HG03521 (cell line): ENCODE measurements at regions not wholly inside any gene's neighbourhood (a gene's known extent, or its start where the extent isn't known, plus 50 kb on each side); places are given as distances from the start of the nearest gene placed in this dataset.
"Not testable (repeated sequence)": the region's sequence is repeated elsewhere in the genome, so short reads cannot be mapped to it uniquely, and the experiment has no call there.

Experiments used
- ATAC-seq: cut with Tn5 transposase; IDR thresholded peaks from one replicate; pipeline ENCODE4 v1.9.1; 2021; ENCODE audit warnings: mild to moderate bottlenecking, moderate library complexity; ENCODE audit not compliant: unreplicated experiment

DNA sequence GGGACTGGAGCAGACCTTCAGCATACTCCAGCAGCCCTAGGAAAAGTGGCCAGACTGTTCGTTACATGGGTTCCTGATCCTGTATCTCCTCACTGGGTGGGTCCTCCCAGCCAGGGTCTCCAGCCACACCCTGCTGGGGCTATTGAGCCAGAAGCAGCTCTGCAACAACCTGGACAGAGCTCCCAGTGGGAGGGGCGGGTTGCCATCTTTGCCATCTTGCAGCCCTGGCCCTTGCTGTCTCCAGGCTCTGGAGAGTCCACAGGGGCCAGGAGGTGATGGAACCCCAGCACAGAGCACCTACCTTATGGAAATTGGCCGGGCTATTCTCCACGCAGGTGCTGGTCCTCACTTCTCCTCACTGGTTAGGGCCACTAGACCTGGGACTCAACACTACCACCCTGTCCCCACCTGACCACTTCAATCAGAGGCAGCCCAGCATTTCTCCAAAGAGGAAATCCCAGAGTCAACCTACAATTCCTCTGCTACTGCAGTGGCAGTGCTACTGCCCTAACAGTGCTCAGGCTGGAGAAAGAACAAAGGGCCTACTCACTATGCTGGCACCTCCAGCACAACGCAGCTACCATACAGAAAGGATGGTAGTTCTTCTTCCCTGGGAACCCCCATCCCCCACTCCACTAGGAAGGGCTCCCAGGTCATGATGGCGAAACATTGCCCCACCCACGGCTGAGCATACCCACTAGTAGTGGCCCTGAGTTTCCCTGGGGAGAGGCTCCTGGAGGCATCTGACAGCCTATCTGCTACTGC lies 290.2 kb upstream of the NCAM1 start:
- no peak for ATAC-seq

DNA sequence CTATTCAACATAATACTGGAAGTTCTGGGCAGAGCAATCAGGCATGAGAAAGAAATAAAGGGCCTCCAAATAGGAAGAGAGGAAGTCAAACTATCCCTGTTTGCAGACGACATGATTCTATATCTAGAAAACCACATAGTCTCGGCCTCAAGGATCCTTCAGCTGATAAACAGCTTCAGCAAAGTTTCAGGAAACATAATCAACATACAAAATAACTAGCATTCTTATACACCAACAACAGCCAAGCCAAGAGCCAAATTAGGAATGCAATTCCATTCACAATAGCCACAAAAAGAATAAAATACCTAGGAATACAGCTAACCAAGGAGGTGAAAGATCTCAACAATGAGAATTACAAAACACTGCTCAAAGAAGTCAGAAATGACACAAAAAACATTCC lies 287.8 kb upstream of the NCAM1 start:
- ATAC-seq: not testable (repeated sequence)

DNA sequence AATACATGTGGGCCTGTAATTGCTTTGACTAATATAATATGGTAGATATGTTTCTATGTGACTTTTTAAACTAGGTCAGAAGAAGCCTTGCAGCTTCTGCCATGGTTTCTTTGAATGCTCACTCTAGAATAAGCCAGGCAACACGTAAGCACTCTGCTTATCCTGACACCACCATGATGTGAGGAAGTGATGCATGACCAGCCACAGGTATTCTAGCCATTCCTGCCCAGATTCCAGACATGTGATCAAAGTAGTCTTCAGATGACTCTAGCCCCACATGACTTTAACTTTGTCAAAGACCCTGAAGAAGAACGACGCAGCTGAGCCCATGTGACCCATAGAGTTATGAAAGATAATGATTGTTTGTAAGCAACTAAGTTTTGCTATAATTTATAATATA lies 276.1 kb upstream of the NCAM1 start:
- ATAC-seq: no peak

DNA sequence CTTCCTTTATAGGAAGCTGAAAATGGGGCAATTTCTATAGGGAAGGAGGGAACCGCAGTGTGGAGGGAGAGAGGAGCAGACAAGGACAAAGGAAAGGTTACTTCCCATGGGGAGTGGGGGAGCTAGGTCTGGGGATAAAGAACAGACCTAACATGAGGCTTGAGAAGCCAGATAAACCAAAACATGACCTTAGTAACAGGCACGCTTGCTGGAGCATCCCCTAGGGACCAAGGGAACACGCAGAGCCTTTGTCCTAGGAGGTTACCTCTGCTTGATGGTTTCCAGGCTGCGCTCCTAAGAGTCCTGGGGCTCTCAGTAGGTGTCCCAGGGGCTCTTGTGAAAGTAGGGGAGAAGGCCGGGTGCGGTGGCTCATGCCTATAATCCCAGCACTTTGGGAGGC lies 271.4 kb upstream of the NCAM1 start:
- ATAC-seq: no peak

DNA sequence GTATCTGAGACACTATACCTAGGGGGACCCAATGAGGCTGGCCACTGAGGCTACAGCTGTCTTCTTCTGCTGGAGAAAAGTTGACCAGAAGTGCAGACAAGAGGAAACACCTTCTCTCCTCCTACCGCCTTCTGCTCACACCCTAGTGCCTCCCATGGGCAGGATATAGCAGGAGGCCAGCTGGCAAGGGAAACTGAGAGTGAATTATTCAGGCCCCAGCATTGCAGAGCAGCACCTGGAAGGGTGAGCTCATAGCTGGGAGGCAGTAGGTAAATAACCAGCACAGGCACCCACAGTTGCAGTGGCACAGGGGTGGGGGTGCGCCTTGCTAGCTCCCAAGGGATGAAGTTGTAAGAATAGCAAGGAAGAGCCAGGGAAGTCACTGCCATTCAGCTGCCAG lies 267.4 kb upstream of the NCAM1 start:
- ATAC-seq: no peak

DNA sequence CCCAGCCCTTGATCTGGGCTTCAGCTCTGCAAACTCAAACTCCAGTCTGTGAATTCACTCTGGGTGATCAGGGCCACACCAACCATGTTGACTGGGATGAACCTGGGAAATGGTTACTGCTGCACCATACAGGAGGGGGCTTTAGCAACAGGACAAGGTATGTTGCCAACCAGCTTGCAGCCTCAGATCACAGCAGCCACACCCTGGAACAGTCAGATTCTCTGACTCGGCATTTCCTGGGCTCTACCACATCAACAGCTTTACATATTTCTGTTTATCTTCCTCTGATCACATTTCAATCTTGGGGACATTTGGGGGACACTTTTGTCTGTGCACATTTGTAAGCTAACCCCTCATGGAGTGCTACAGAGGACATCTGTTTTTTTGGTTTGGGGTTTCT lies 267.0 kb upstream of the NCAM1 start:
- ATAC-seq: no peak

DNA sequence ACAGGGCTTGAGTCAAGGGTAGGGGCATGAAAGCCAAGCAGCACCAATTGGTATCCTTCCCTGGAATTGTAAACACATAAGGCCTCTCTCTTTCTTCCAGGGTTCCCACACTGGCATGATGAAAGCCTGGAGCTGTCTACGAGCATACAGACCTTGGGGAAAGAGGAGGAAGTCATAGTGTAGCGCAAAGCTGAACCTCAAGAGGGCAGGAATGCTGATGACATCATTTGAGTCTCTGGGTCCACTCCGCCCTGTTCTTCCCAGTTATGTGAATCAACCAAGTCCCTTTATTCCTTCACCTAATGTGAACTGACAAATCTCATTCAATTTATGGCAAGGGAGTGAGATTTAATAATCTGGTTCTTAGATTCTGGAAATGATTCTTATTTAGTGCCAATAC lies 266.4 kb upstream of the NCAM1 start:
- no peak for ATAC-seq

DNA sequence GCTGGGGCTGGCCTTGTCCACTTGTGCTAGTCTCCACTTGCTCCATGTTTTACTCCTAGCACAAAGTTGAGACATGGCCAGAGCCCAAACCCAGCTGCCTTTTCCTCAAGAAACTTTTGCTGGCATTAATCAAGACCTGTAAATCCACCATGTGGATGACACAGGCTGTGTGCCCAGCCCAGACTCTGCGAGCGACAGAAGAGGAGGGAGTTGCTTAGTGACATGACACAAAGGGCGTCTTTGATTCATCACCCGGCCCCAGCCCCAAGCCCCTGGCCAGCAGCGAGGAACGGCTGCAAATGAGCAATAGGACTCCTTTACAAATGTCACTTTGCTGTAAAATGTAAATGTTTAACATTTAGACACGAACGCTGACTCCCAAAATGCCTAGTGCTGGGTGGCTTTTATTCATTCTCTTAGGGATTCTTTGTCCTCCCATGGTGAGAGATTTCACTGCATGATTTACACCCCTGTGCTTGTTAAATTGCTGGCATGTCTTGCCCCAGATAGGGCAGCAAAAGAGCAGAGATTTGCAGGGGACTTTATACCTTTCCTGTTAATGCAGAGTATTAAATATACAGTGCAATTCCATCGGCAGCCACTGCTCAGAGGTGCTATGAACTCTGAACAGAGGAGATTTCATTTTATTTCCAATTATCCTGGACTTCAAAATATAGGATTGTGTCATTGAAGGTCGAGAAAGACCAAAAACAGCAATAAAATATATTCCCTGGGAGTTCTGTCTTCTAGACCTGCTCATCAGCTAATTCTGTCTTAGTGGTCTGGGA lies 263.6 kb upstream of the NCAM1 start:
- no peak for ATAC-seq

DNA sequence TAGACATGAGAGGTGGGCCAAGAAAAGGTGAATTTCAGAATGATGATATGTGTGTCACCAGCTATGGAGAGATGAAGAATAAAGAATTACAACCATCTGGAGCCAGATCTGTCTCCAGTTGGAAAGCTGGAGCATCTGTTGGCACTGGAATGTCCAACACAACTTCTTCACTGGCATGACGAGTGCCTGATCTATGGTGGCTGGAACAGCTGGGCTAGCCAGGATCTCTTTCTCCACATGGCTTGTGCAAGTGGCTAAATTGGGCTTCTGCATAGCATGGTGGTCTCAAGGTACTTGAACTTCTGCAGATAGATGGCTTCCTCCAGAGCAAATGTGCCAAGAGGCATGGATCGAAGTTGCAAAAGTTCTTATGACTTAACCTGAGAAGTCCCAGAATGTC lies 256.1 kb upstream of the NCAM1 start:
- ATAC-seq: no peak

DNA sequence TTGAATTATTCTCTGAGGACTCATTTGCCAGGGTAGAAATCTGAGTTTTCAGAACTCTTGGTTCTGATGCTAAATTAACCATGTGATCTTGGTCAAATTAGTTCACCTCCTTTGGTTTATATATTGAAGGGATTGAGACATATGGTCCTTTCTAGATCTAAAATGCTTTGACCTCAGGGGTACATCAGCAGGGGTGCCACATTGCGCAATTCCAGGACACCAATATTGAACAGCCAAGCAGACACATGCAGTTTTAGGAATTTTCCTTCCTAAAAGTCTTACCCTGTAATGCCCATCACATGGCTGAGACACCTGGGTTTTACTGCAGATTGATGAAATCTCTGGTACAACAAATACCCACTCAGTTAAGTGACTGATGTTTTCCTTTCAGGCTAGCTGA lies 254.4 kb upstream of the NCAM1 start:
- ATAC-seq: no peak

DNA sequence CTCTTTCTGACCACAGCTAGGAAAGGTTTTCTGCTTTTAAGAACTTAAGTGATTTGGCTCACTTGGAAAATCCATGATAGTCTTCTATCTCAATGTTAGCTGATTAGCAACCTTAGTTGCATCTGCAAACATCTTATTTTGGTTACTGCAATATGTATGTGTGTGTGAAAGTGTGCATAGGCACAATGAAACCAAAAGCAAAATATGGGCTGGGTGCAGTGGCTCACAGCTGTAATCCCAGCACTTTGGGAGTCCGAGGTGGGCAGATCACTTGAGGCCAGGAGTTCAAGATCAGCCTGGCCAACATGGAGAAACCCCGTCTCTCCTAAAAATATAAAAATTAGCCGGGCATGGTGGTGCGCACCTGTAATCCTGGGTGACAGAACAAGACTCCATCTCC lies 246.9 kb upstream of the NCAM1 start:
- not testable (repeated sequence) for ATAC-seq

DNA sequence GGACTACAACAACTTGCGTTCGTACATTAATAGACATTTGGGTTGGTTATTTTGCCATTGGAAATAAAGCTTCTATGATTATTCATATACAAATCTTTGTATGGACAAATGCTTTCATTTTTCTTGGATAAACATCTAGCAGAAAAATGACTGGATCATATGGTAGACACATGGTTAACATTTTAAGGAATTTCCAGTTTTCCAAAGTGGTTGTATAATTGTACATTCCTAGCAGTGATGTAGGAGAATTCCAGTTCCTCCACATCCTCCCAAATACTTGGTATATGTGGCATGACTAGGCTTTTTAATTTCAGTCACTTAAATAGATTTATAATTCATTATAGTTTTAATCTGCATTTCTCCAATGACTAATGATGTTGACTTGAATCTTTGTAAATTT lies 246.2 kb upstream of the NCAM1 start:
- no peak for ATAC-seq

DNA sequence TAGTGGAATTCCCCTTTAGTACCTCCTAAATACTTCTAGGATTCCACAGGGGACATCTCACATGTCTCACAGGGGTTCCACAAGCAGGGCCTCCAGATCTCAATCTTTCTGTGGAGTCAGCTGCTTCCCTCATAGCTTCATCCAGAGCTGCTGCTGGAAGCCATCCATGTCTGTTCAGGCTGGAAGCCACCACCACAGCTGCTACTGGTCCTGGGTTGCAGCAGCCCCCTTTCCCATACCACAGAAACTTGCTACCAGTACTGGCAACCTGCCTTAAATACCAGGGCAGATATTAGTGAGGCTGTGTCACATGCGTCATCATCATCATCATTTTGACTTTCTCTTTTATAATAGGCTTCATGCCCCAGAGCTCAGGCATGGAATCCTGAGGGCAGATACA lies 242.7 kb upstream of the NCAM1 start:
- ATAC-seq: no peak

DNA sequence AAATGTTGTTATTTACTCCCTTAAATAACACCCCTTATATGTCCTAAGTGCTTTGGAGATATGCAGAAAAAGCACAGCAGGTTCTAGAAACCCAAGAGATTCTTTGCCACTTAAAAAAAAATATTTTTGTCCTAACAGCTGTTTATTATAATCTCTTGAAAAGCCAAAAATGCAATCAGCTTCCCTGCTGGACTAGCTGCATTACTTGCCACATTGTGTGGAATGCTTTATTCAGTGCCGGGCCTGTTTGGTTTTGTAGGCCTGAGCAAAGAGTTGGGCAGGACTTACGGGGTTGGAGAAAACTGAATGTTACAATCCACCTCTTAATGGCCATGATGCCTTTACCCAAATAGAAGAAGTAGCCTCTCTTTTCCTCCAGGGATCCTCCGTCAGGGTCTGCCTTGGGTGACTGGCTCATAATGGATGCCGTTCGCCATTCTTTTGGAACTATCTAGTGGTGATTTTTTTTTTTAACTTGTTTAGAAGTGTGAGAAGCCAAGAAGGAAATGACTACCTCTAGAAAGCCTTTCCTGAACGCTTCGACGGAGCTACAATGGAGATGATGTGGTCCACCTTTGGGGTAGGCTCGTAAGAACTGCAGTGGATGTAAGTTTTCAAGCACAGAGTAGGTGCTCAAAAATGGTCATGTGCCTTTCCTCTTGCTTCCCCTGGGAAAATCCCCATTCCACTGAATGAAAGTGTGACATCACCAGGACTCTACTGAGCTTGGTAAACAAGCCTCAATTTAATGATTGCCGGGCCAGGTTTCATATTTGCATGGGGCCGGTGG lies 241.3 kb upstream of the NCAM1 start:
- no peak for ATAC-seq

DNA sequence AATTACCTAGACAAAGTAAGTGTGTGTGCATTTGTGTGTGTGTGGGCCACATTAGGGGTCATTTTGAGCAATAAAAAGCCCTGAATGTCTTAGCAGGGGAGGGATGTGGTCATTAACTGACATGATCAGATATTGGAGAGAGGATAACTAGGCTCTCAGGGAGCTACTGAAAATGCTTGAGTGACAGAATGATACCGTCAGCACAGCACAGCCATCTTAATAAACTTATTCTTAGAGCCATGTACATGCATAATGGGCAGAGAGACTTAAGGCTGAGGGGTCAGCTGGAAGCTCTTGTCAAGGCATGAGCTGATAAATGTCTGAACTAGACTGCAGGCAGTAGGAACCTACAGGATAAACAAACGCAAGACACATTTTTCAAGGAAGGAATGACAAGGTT lies 239.1 kb upstream of the NCAM1 start:
- ATAC-seq: no peak

DNA sequence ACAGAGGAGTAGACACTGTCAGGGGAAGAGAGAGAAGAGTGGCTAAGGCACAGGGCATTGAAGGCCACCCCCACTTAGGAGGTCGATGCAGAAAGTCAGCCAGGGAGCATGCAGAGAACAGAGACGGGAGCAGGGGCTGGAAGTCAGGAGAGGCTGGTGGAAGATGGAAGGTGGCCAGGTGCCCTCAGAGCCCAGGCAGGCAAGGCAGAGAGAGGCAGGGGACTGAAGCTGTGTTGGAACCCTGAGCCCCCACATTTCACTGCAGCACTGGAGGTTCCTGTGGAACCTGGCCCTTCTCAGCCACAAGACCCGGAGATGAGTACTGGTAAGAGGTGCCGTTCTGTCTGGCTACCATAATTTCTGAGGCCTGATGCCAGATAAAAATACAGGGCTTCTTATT lies 238.3 kb upstream of the NCAM1 start:
- ATAC-seq: no peak

DNA sequence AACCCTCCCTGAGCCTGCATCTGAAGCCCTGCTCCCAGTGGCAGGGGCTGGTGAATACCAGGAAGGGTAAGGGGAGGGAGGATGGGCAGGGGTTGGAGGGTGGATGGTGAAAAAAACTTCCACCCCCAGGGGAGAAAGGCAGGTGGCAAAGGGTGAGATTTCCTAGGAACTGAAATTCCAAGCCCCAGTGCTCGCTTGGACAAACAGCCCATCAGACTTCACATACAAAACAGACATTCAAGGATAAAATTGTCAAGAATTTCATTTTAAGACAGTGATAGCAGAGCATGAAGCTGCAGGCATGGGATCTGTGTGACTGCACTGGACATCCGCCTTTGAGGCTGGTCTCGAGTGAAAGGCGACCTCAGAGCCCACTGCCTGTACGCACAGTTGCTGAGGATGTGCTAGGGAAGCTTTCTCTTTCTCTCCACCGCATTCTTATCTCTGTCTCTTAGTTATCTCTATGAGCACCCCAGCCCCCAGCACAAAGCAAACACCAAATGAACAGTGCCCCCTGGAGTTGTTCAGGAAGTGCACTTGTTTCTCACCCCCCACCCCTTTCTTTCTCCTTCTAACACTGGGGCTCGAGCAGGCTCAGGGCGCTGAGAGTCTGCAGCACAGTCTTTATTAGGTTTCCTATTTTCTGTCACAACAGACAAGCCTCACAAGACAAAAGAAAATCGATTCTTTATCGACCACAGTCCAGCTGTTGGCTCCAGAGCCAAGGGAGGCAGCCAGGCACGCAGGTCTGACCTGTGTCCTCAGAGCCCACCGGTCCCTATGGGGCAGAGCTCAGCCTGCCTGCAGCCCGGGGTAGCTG lies 237.3 kb upstream of the NCAM1 start:
- no peak for ATAC-seq

DNA sequence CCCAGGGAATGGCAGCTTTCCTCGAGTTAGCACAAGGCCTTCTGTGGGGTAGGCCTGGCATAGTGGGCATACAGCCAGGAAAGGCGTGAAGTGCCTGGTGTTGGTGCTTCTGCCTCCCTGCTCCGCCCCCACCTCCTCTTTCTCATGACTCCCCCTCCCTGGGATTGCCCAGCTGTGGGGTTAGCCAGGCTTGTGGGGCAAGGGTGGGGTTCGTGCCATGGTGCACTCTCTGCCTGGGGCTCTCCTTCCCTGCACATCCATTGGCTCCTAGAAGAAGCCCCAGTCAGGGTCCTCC lies 236.8 kb upstream of the NCAM1 start:
- ATAC-seq: no peak

DNA sequence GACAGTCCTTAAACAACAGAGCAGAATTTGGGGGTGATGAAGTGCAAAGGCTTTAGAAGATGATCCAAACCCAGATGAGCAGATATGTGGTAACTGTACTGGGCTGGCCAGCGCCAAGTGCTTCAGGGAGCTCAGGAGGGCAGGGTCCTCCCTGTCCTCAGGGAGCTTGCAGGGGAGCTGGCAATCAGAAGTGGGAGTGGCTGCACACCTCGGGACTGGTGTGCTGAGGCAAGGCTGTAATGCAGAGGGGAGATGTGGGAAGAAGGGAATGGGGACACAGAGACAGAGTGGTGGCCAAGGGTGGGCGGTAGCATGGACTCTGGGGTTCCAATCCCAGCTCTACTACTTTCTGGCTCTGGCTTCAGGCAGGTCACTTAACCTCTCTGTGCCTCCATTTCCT lies 235.6 kb upstream of the NCAM1 start:
- ATAC-seq: no peak

DNA sequence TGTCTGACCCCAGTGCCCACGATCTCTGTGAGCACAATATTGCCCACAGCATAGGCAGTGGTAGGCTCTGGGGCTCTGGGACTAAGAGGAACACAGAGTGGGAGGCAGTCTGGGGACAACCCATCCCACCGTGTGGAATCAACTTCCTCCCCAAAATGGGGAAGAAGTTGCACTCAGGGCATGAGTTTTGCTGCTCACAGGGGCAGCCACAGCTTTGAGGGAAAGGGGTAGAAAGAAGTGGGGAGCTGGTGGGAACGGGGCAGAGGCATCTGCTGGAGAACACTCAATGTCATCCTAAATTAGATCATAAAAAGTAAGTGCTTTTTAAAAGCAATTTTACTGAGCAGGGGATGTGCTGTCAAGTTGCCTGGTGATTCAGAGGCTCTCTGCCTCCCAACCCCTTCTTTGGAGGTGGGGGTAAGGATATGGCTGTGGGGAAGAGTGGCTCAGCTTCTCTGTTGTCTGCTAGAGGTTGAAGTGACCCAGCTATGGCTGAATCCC lies 233.8 kb upstream of the NCAM1 start:
- ATAC-seq: no peak

DNA sequence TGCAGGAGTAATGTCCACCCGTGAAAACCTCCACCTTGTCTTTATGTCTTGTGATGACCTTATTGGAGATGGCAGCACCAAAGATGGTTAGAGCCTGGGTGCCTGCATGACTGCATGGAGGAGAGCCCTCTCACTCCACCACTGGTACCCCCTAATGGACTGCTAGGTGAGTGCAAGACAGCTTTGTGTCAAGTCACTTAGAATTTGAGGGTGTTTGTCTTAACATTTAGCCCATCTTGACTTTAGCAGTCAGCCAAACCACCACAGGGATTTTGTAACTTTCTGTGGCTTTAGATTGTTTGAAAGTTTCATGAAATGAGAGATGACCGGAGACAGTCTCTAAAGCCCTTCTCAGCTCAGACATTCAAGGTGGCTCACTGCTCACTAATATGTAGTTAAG lies 232.9 kb upstream of the NCAM1 start:
- ATAC-seq: no peak
